ENCODE measurements at regions not wholly inside any gene's neighbourhood (a gene's known extent, or its start where the extent isn't known, plus 50 kb on each side); places are given as distances from the start of the nearest gene placed in this dataset.

DNA sequence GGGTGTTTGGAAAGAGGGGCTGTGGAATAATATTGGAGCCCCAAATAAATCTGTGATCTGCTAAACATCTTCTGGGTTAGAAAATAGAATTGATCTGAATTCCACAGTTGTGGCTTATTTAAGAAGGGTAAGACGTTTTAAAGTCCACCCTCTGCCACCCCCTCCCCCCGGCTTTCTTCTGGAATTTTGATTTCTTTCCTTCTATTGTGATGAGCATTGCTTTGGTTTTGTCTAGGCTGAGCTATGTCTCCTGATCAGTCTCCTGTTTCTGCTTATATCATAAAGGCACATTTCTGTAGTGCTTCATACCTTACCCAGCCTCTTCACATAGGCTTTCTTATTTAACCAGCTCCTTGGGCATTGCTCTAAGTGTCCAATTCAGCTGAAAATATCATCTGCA, 77.3 kb upstream of the SLC38A2 start:
- Histone ChIP-seq H3K14ac (ENCODE audit: insufficient read length) (no peak overlapping the region), H2BK120ac (replicated peaks; ENCODE audit: low read depth, low read length) (no peak overlapping the region), H3K9ac (replicated peaks in 1 of 4; ENCODE audit: extremely low read depth in 1 of 4, low read depth in 3 of 4, low read length in 3 of 4) (no peak overlapping the region), H2BK5ac (ENCODE audit: low read depth, low read length) (no peak overlapping the region), H3K79me1 (ENCODE audit: low read depth, low read length) (no peaks in the 10 kb centered on the region), H3K4me2 (ENCODE audit: insufficient read depth in 1 of 2, low read depth in 2 of 2, low read length in 2 of 2) (no peak overlapping the region), H2BK12ac (ENCODE audit: low read depth, low read length) (0 out of 2 replicates have a peak overlapping the region, but pooled peaks have one; percentile 52), H4K8ac (ENCODE audit: extremely low read depth, insufficient read depth, low read length) (no peak overlapping the region), H3K4me1 (replicated peaks in 1 of 4; ENCODE audit: control insufficient read depth in 3 of 4, insufficient read depth in 4 of 4, low read length in 3 of 4) (peaks cover 0 to 8% (median 2%) of the 10 kb centered on the region in 4 experiments; a peak in 2 of 7 replicates), H2AFZ (ENCODE audit: low read length) (no peak overlapping the region), H3K79me2 (ENCODE audit: control insufficient read depth in 1 of 2, insufficient read depth in 2 of 2, low read length in 2 of 2) (no peaks in the 10 kb centered on the region), H4K5ac (ENCODE audit: insufficient read length, low read depth, low read length) (no peak overlapping the region), H3K36me3 (ENCODE audit: control insufficient read depth in 2 of 4, insufficient read depth in 4 of 4, low read length in 3 of 4) (no peaks in the 10 kb centered on the region), H4K20me1 (replicated peaks in 1 of 2; ENCODE audit: control insufficient read depth in 1 of 2, insufficient read depth in 2 of 2, low read length in 2 of 2) (no peaks in the 10 kb centered on the region), H3K23me2 (ENCODE audit: low read depth, low read length) (no peaks in the 10 kb centered on the region; the same call in 1 of the 2 replicates), H2BK15ac (ENCODE audit: low read length) (no peak overlapping the region), H2AK5ac (ENCODE audit: low read depth, low read length) (no peak overlapping the region), H3K4ac (replicated peaks; ENCODE audit: insufficient read length, low read depth, low read length) (no peak overlapping the region), H2BK20ac (ENCODE audit: low read length) (no peak overlapping the region), H3K18ac (ENCODE audit: extremely low read depth, low read length) (no peak overlapping the region), H3K27ac (ENCODE audit: low read depth, low read length) (no peak overlapping the region), H3K9me3 (ENCODE audit: insufficient read depth in 2 of 2, low read depth in 1 of 2, low read length in 1 of 2) (no peaks in the 10 kb centered on the region), H3K23ac (ENCODE audit: insufficient read length) (no peak overlapping the region), H3K27me3 (replicated peaks in 1 of 4; ENCODE audit: control insufficient read depth in 3 of 4, extremely low read depth in 1 of 4, insufficient read depth in 3 of 4, low read length in 3 of 4) (no peaks in the 10 kb centered on the region), H3K56ac (replicated peaks; ENCODE audit: insufficient read length, low read depth, low read length) (no peak overlapping the region), H3K4me3 (ENCODE audit: extremely low read depth in 1 of 4, insufficient read depth in 2 of 4, low read depth in 3 of 4, low read length in 4 of 4) (no peak overlapping the region), H4K91ac (replicated peaks; ENCODE audit: insufficient read length, low read length) (no peak overlapping the region)
- no peak for DNase-seq (ENCODE audit: low read depth in 1 of 2, low spot score in 2 of 2)
- FAIRE-seq: no peak
- POLR2A ChIA-PET (ENCODE audit: partially characterized antibody): interaction anchor here (0.6 to 1.8 kb wide), 3 partner anchors 13 to 78 kb away, joined by 3 to 6 read pairs (median 3); no protein-coding TSS in a partner anchor
- 72% methylated on average over 2 of the region's 2 CpGs; no CpG with 5 or more reads in 1 of the 2 experiments for WGBS, 2 experiments (ENCODE audit: extremely low coverage in 1 of 2, insufficient coverage in 1 of 2, insufficient read length in 1 of 2, insufficient replicate concordance in 2 of 2, low coverage in 1 of 2, low lambda C conversion rate in 2 of 2, missing lambda C conversion rate in 1 of 2)
- CTCF ChIA-PET (ENCODE audit: partially characterized antibody): interaction anchor here (0.8 to 1.5 kb wide), 2 partner anchors 211 to 227 kb away, joined by 3 read pairs; no protein-coding TSS in a partner anchor
- no peak for TF ChIP-seq BCL11A (IDR thresholded peaks at IDR 0.05; ENCODE audit: low read depth in 2 of 2, low read length in 2 of 2)
- no peak for TF ChIP-seq TEAD4 (IDR thresholded peaks at IDR 0.05; ENCODE audit: low read depth, low read length)
- no peak for TF ChIP-seq SIRT6 (IDR thresholded peaks at IDR 0.05; ENCODE audit: low read length)
- no peak for TF ChIP-seq KDM1A (IDR thresholded peaks at IDR 0.05; ENCODE audit: borderline replicate concordance, low read length)
- TF ChIP-seq, protein P1, sequence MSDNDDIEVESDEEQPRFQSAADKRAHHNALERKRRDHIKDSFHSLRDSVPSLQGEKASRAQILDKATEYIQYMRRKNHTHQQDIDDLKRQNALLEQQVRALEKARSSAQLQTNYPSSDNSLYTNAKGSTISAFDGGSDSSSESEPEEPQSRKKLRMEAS (IDR thresholded peaks at IDR 0.05): no peak
- no peak for TF ChIP-seq KDM5A (IDR thresholded peaks at IDR 0.05; ENCODE audit: low read length)
- no peak for TF ChIP-seq RNF2 (IDR thresholded peaks at IDR 0.05; ENCODE audit: borderline replicate concordance, low read depth, low read length, missing control alignments, poor library complexity, severe bottlenecking)
- TF ChIP-seq EGR1 (IDR thresholded peaks at IDR 0.05; ENCODE audit: borderline replicate concordance, low read depth, low read length): no peak
- no peak for TF ChIP-seq SP4 (IDR thresholded peaks at IDR 0.05; ENCODE audit: low read length)
- no peak for TF ChIP-seq SRF (IDR thresholded peaks at IDR 0.05; ENCODE audit: low read depth, low read length)
- no peak for TF ChIP-seq YY1 (IDR thresholded peaks at IDR 0.05; ENCODE audit: low read depth, low read length)
